ENCODE measurements at regions not wholly inside any gene's neighbourhood (a gene's known extent, or its start where the extent isn't known, plus 50 kb on each side); places are given as distances from the start of the nearest gene placed in this dataset.
"Not testable (repeated sequence)": the region's sequence is repeated elsewhere in the genome, so short reads cannot be mapped to it uniquely, and the experiment has no call there.

GRCh38 chr4:103422467-103423219 is 224.5 kb upstream of the CENPE start:
- FAIRE-seq (no peak), DNase-seq (ENCODE audit: low spot score in 2 of 2) (no peak)

GRCh38 chr4:103415801-103416200 is 217.7 kb upstream of the CENPE start:
- no peak for DNase-seq (ENCODE audit: low spot score in 2 of 2)
- FAIRE-seq = no peak

- not testable (repeated sequence) for FAIRE-seq; DNase-seq (ENCODE audit: low spot score in 2 of 2)
These were observed 214.5 kb upstream of the CENPE start for GRCh38 chr4:103412646-103413045.

GRCh38 chr4:103410386-103410785 is 212.2 kb upstream of the CENPE start:
- no peak for FAIRE-seq
- DNase-seq (ENCODE audit: low spot score in 2 of 2) = no peak

- DNase-seq (ENCODE audit: low spot score in 2 of 2) = no peak
- no peak for FAIRE-seq
These were observed 207.3 kb upstream of the CENPE start for GRCh38 chr4:103405415-103405814.

GRCh38 chr4:103403619-103404018 is 205.5 kb upstream of the CENPE start:
- DNase-seq (ENCODE audit: low spot score in 2 of 2) (no peak), FAIRE-seq (no peak)

GRCh38 chr4:103402198-103402597 is 204.1 kb upstream of the CENPE start:
- DNase-seq (ENCODE audit: low spot score in 2 of 2) = no peak
- FAIRE-seq = no peak

- FAIRE-seq (no peak), DNase-seq (ENCODE audit: low spot score in 2 of 2) (no peak)
These were observed 202.3 kb upstream of the CENPE start for GRCh38 chr4:103400405-103400804.

GRCh38 chr4:103397541-103397940 is 199.4 kb upstream of the CENPE start:
- DNase-seq (ENCODE audit: low spot score in 2 of 2) = no peak
- no peak for FAIRE-seq

- not testable (repeated sequence) for FAIRE-seq; DNase-seq (ENCODE audit: low spot score in 2 of 2)
These were observed 189.4 kb upstream of the CENPE start for GRCh38 chr4:103387508-103388011.

GRCh38 chr4:103385565-103385964 is 187.4 kb upstream of the CENPE start:
- FAIRE-seq; DNase-seq (ENCODE audit: low spot score in 2 of 2): not testable (repeated sequence)

- FAIRE-seq (no peak), DNase-seq (ENCODE audit: low spot score in 2 of 2) (no peak)
These were observed 177.1 kb upstream of the CENPE start for GRCh38 chr4:103375278-103375677.

- DNase-seq (ENCODE audit: low spot score in 2 of 2) = no peak
- FAIRE-seq = no peak
These were observed 176.6 kb upstream of the CENPE start for GRCh38 chr4:103374758-103375157.

- no peak for FAIRE-seq
- DNase-seq (ENCODE audit: low spot score in 2 of 2) = no peak
These were observed 176.2 kb upstream of the CENPE start for GRCh38 chr4:103374306-103374705.

GRCh38 chr4:103372002-103372558 is 173.9 kb upstream of the CENPE start:
- DNase-seq (ENCODE audit: low spot score in 2 of 2) (no peak), FAIRE-seq (no peak)

GRCh38 chr4:103370336-103370735 is 172.2 kb upstream of the CENPE start:
- no peak for FAIRE-seq
- no peak for DNase-seq (ENCODE audit: low spot score in 2 of 2)

- DNase-seq (ENCODE audit: low spot score in 2 of 2) (no peak), FAIRE-seq (no peak)
These were observed 167.1 kb upstream of the CENPE start for GRCh38 chr4:103365285-103365684.

GRCh38 chr4:103364083-103364482 is 165.9 kb upstream of the CENPE start:
- FAIRE-seq = no peak
- no peak for DNase-seq (ENCODE audit: low spot score in 2 of 2)

- FAIRE-seq = no peak
- DNase-seq (ENCODE audit: low spot score in 2 of 2) = no peak
These were observed 163.8 kb upstream of the CENPE start for GRCh38 chr4:103361926-103362325.

GRCh38 chr4:103359900-103360299 is 161.8 kb upstream of the CENPE start:
- FAIRE-seq (no peak), DNase-seq (ENCODE audit: low spot score in 2 of 2) (no peak)

- FAIRE-seq (no peak), DNase-seq (ENCODE audit: low spot score in 2 of 2) (no peak)
These were observed 155.9 kb upstream of the CENPE start for GRCh38 chr4:103354006-103354405.

- no peak for FAIRE-seq
- no peak for DNase-seq (ENCODE audit: low spot score in 2 of 2)
These were observed 131.5 kb upstream of the CENPE start for GRCh38 chr4:103329642-103330041.

All from frontal cortex (tissue), 3 donors.